Nephron (organoid): ENCODE measurements at regions not wholly inside any gene's neighbourhood (a gene's known extent, or its start where the extent isn't known, plus 50 kb on each side); places are given as distances from the start of the nearest gene placed in this dataset.

ENCODE experiments used
- H3K27ac Mint-ChIP-seq, 3 experiments: 2 replicates each; pipeline ENCODE4 v1.8.0; 2020; ENCODE audit warnings: mixed read lengths in 3 of 3, mild to moderate bottlenecking in 2 of 3, moderate library complexity in 1 of 3
- H3K27me3 Mint-ChIP-seq: 2 replicates; pipeline ENCODE4 v1.8.0; 2021; ENCODE audit warnings: low read depth, mild to moderate bottlenecking, moderate library complexity, mixed read lengths
- H3K36me3 Mint-ChIP-seq: 2 replicates; pipeline ENCODE4 v1.8.0; 2020; ENCODE audit warnings: low read depth, mixed read lengths
- H3K4me1 Mint-ChIP-seq: 2 replicates; pipeline ENCODE4 v1.8.0; 2020; ENCODE audit warnings: mixed read lengths
- H3K4me3 Mint-ChIP-seq, 3 experiments: 2 replicates each; pipeline ENCODE4 v1.8.0; 2020; ENCODE audit warnings: mild to moderate bottlenecking in 3 of 3, mixed read lengths in 3 of 3, moderate library complexity in 2 of 3
- H3K9me3 Mint-ChIP-seq: 2 replicates; pipeline ENCODE4 v1.8.0; 2020; ENCODE audit warnings: mixed read lengths
- CTCF ChIP-seq, 3 experiments: fragments of 200-600 bp; sonication (generic); IDR thresholded peaks; one replicate each; pipeline ENCODE4 v1.5.0; 2021; ENCODE audit warnings: antibody characterized with exemption in 3 of 3; ENCODE audit not compliant: unreplicated experiment in 3 of 3

GRCh38 chr12:13431041-13431440 lies 234.5 kb downstream of the EMP1 start:
- Mint-ChIP-seq H3K4me3 (no peak overlapping the region), H3K4me1 (no peaks in the 10 kb centered on the region), H3K27me3 (no peaks in the 10 kb centered on the region), H3K36me3 (no peaks in the 10 kb centered on the region), H3K9me3 (peaks cover 16% of the 10 kb centered on the region), H3K27ac (no peak overlapping the region)
- no peak for TF ChIP-seq CTCF (IDR thresholded peaks at IDR 0.05; ENCODE audit: unreplicated experiment in 3 of 3)

- Mint-ChIP-seq H3K9me3 (peaks cover 16% of the 10 kb centered on the region), H3K27ac (peak overlapping the region; percentile 8 to 72 (median 22)), H3K27me3 (no peaks in the 10 kb centered on the region), H3K36me3 (no peaks in the 10 kb centered on the region), H3K4me3 (no peak overlapping the region), H3K4me1 (no peaks in the 10 kb centered on the region)
- TF ChIP-seq CTCF (IDR thresholded peaks at IDR 0.05; ENCODE audit: unreplicated experiment in 3 of 3), result no peak
Observed at GRCh38 chr12:13428538-13429265, 232.2 kb downstream of the EMP1 start.

- peaks cover 16% of the 10 kb centered on the region for H3K9me3 Mint-ChIP-seq
- H3K4me3 Mint-ChIP-seq, result no peak overlapping the region
- H3K36me3 Mint-ChIP-seq, result no peaks in the 10 kb centered on the region
- no peaks in the 10 kb centered on the region for H3K27me3 Mint-ChIP-seq
- H3K4me1 Mint-ChIP-seq, result no peaks in the 10 kb centered on the region
- no peak overlapping the region for H3K27ac Mint-ChIP-seq
- no peak for TF ChIP-seq CTCF (IDR thresholded peaks at IDR 0.05; ENCODE audit: unreplicated experiment in 3 of 3)
Observed at GRCh38 chr12:13425766-13426165, 229.2 kb downstream of the EMP1 start.

GRCh38 chr12:13422291-13422690 lies 225.8 kb downstream of the EMP1 start:
- Mint-ChIP-seq H3K4me1 (no peaks in the 10 kb centered on the region), H3K4me3 (no peak overlapping the region), H3K9me3 (peaks cover 9% of the 10 kb centered on the region), H3K27ac (no peak overlapping the region), H3K36me3 (no peaks in the 10 kb centered on the region), H3K27me3 (no peaks in the 10 kb centered on the region)
- TF ChIP-seq CTCF (IDR thresholded peaks at IDR 0.05; ENCODE audit: unreplicated experiment in 3 of 3), result no peak

- Mint-ChIP-seq H3K4me1 (no peaks in the 10 kb centered on the region), H3K27ac (no peak overlapping the region), H3K27me3 (no peaks in the 10 kb centered on the region), H3K4me3 (no peak overlapping the region), H3K36me3 (no peaks in the 10 kb centered on the region), H3K9me3 (peaks cover 4% of the 10 kb centered on the region)
- TF ChIP-seq CTCF (IDR thresholded peaks at IDR 0.05; ENCODE audit: unreplicated experiment in 3 of 3), result no peak
Observed at GRCh38 chr12:13417516-13417915, 221.0 kb downstream of the EMP1 start.

- peaks cover 29% of the 10 kb centered on the region for H3K9me3 Mint-ChIP-seq
- H3K4me1 Mint-ChIP-seq, result no peaks in the 10 kb centered on the region
- no peaks in the 10 kb centered on the region for H3K27me3 Mint-ChIP-seq
- no peak overlapping the region for H3K27ac Mint-ChIP-seq
- H3K36me3 Mint-ChIP-seq, result no peaks in the 10 kb centered on the region
- no peak overlapping the region for H3K4me3 Mint-ChIP-seq
- no peak for TF ChIP-seq CTCF (IDR thresholded peaks at IDR 0.05; ENCODE audit: unreplicated experiment in 3 of 3)
Observed at GRCh38 chr12:13411287-13411686, 214.8 kb downstream of the EMP1 start.
